ENCODE measurements at regions not wholly inside any gene's neighbourhood (a gene's known extent, or its start where the extent isn't known, plus 50 kb on each side); places are given as distances from the start of the nearest gene placed in this dataset.

- TF ChIP-seq CTCF (IDR thresholded peaks at IDR 0.05 in 8 of 11, conservative IDR thresholded peaks at IDR 0.05 in 3 of 11) (no peak), POLR2A (IDR thresholded peaks at IDR 0.05) (no peak), POLR2AphosphoS5 (IDR thresholded peaks at IDR 0.05) (no peak)
These were observed 1396.3 kb upstream of the CELF4 start for GRCh38 chr18:38961880-38962279.
